ENCODE measurements at regions not wholly inside any gene's neighbourhood (a gene's known extent, or its start where the extent isn't known, plus 50 kb on each side); places are given as distances from the start of the nearest gene placed in this dataset.
A peak's percentile ranks its signal among the peaks of the same experiment; 100 is the strongest.

GRCh38 chr5:88955403-88955802, 72.4 kb upstream of the MEF2C start:
- Histone ChIP-seq H4K5ac (ENCODE audit: insufficient read length, low read depth, low read length) (no peak overlapping the region), H3K79me2 (ENCODE audit: control insufficient read depth in 1 of 2, insufficient read depth in 2 of 2, low read length in 2 of 2) (no peaks in the 10 kb centered on the region), H3K23ac (ENCODE audit: insufficient read length) (no peak overlapping the region), H3K56ac (replicated peaks; ENCODE audit: insufficient read length, low read depth, low read length) (no peak overlapping the region), H3K4me3 (ENCODE audit: extremely low read depth in 1 of 4, insufficient read depth in 2 of 4, low read depth in 3 of 4, low read length in 4 of 4) (peak overlapping the region in 1 of 4 experiments; percentile 29; a peak in 1 of 8 replicates), H3K9ac (replicated peaks in 1 of 4; ENCODE audit: extremely low read depth in 1 of 4, low read depth in 3 of 4, low read length in 3 of 4) (no peak overlapping the region), H3K9me3 (ENCODE audit: insufficient read depth in 2 of 2, low read depth in 1 of 2, low read length in 1 of 2) (no peaks in the 10 kb centered on the region), H2AFZ (ENCODE audit: low read length) (no peak overlapping the region), H4K91ac (replicated peaks; ENCODE audit: insufficient read length, low read length) (no peak overlapping the region), H2BK20ac (ENCODE audit: low read length) (no peak overlapping the region), H4K20me1 (replicated peaks in 1 of 2; ENCODE audit: control insufficient read depth in 1 of 2, insufficient read depth in 2 of 2, low read length in 2 of 2) (no peaks in the 10 kb centered on the region), H3K23me2 (ENCODE audit: low read depth, low read length) (no peaks in the 10 kb centered on the region), H3K4me1 (replicated peaks in 1 of 4; ENCODE audit: control insufficient read depth in 3 of 4, insufficient read depth in 4 of 4, low read length in 3 of 4) (peaks cover 2 to 8% (median 3%) of the 10 kb centered on the region in 4 experiments; a peak in 4 of 7 replicates), H3K27me3 (replicated peaks in 1 of 4; ENCODE audit: control insufficient read depth in 3 of 4, extremely low read depth in 1 of 4, insufficient read depth in 3 of 4, low read length in 3 of 4) (no peaks in the 10 kb centered on the region), H3K27ac (ENCODE audit: low read depth, low read length) (no peak overlapping the region), H2BK12ac (ENCODE audit: low read depth, low read length) (no peak overlapping the region), H3K18ac (ENCODE audit: extremely low read depth, low read length) (no peak overlapping the region), H4K8ac (ENCODE audit: extremely low read depth, insufficient read depth, low read length) (no peak overlapping the region), H2BK5ac (ENCODE audit: low read depth, low read length) (no peak overlapping the region), H2AK5ac (ENCODE audit: low read depth, low read length) (no peak overlapping the region), H3K14ac (ENCODE audit: insufficient read length) (no peak overlapping the region), H2BK120ac (replicated peaks; ENCODE audit: low read depth, low read length) (no peak overlapping the region), H3K36me3 (ENCODE audit: control insufficient read depth in 2 of 4, insufficient read depth in 4 of 4, low read length in 3 of 4) (no peaks in the 10 kb centered on the region), H2BK15ac (ENCODE audit: low read length) (no peak overlapping the region), H3K4ac (replicated peaks; ENCODE audit: insufficient read length, low read depth, low read length) (no peak overlapping the region), H3K4me2 (ENCODE audit: insufficient read depth in 1 of 2, low read depth in 2 of 2, low read length in 2 of 2) (peak overlapping the region; percentile 7 to 16; a peak in 2 of 4 replicates), H3K79me1 (ENCODE audit: low read depth, low read length) (no peaks in the 10 kb centered on the region)
- WGBS, 2 experiments (ENCODE audit: extremely low coverage in 1 of 2, insufficient coverage in 1 of 2, insufficient read length in 1 of 2, insufficient replicate concordance in 2 of 2, low coverage in 1 of 2, low lambda C conversion rate in 2 of 2, missing lambda C conversion rate in 1 of 2) = 54% methylated on average over 4 of the region's 4 CpGs; no CpG with 5 or more reads in 1 of the 2 experiments
- FAIRE-seq = peak; percentile 86
- ChIA-PET POLR2A (ENCODE audit: partially characterized antibody) (interaction anchor here (1.3 kb wide), 1 partner anchor 11 kb away, joined by 4 read pairs; no protein-coding TSS in a partner anchor), CTCF (ENCODE audit: partially characterized antibody) (interaction anchor here (1.0 to 1.3 kb wide), 2 partner anchors 11 to 215 kb away, joined by 3 to 4 read pairs; no protein-coding TSS in a partner anchor)
- no peak for DNase-seq (ENCODE audit: low read depth in 1 of 2, low spot score in 2 of 2)
- TF ChIP-seq CBX5 (IDR thresholded peaks at IDR 0.05; ENCODE audit: low read depth, low read length) (no peak), SP1 (IDR thresholded peaks at IDR 0.05; ENCODE audit: low read depth, low read length) (peak; percentile 44; the same call in 1 of the 2 replicates)
